ENCODE measurements at regions not wholly inside any gene's neighbourhood (a gene's known extent, or its start where the extent isn't known, plus 50 kb on each side); places are given as distances from the start of the nearest gene placed in this dataset.

DNA sequence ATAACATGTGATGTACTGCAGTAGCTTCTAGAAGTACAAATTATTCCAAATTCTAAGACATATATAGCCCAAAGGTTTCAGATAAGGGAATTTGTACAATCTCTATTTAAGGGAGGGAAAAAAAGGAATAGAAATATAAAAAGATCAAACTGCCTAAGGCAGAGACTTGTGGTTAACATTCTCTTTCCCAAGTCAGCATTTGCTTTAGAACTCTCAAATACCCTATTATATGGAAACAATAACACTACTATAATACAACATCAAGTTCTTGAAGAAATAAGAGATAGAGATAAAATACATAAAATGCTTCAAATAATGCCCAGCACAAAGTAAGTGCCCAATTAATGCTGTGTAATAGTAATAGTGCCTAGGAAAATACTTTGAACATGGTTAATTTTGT is 123.1 kb downstream of the CRPPA start:
- no peak for TF ChIP-seq CTCF (conservative IDR thresholded peaks at IDR 0.05; ENCODE audit: low read depth in 2 of 2)
- no peak for TF ChIP-seq EZH2phosphoT487 (IDR thresholded peaks at IDR 0.05; ENCODE audit: unreplicated experiment)
- no peak for TF ChIP-seq POLR2AphosphoS5 (IDR thresholded peaks at IDR 0.05; ENCODE audit: low read depth)
- TF ChIP-seq STAT1 (IDR thresholded peaks at IDR 0.05; ENCODE audit: unreplicated experiment) = no peak
- TF ChIP-seq EZH2 (IDR thresholded peaks at IDR 0.05; ENCODE audit: low read depth, unreplicated experiment) = no peak

Data from GM23338 (cell line).